ENCODE measurements at regions not wholly inside any gene's neighbourhood (a gene's known extent, or its start where the extent isn't known, plus 50 kb on each side); places are given as distances from the start of the nearest gene placed in this dataset.

DNA sequence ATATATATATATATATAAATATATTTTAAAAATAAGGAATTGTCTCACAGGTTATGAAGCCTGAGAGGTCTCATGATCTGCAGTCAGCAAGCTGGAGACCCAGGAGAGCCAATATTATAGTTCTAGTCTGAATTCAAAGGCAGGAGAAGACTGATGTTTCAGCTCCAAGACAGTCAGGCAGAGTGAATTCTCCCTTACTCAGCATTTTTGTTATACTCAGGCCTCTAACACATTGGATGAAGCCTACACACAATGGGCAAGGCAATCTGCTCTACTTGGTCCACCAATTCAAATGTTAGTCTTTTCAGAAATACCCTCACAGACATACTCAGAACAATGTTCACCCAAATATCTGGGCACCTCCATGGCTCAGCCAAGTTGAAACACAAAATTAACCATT is 157.2 kb downstream of the GOLIM4 start:
- intact Hi-C loops (cut with DNase I), result no loop called here
- DNase-seq (no peak), FAIRE-seq (no peak), ATAC-seq (no peak)
- Histone ChIP-seq H3K27me3 (no peaks in the 10 kb centered on the region), H3K4me1 (no peaks in the 10 kb centered on the region), H3K36me3 (no peaks in the 10 kb centered on the region), H3K9me3 (no peaks in the 10 kb centered on the region), H3K27ac (no peak overlapping the region), H3K4me3 (no peak overlapping the region)
- TF ChIP-seq, protein P1, sequence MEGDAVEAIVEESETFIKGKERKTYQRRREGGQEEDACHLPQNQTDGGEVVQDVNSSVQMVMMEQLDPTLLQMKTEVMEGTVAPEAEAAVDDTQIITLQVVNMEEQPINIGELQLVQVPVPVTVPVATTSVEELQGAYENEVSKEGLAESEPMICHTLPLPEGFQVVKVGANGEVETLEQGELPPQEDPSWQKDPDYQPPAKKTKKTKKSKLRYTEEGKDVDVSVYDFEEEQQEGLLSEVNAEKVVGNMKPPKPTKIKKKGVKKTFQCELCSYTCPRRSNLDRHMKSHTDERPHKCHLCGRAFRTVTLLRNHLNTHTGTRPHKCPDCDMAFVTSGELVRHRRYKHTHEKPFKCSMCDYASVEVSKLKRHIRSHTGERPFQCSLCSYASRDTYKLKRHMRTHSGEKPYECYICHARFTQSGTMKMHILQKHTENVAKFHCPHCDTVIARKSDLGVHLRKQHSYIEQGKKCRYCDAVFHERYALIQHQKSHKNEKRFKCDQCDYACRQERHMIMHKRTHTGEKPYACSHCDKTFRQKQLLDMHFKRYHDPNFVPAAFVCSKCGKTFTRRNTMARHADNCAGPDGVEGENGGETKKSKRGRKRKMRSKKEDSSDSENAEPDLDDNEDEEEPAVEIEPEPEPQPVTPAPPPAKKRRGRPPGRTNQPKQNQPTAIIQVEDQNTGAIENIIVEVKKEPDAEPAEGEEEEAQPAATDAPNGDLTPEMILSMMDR (IDR thresholded peaks at IDR 0.05), result no peak

DNA sequence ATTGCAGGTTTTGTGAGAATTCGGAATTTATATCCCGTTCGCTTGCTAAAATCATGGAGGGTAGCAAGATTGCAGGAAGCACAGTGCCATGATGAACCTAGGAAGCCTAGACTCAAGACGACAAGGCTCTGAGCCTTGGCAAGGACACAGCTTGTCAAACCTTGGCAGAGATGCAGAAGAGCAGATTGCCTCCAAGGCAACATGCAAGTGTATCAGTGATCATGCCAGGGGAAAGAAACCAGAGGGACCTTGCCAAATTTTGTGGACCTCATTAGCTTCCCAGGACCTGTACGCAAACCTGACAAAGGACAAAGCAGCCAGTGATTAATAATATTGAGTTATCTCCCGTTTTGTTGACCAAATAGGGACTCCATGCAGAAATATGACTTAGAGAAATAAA is 159.7 kb downstream of the GOLIM4 start:
- Histone ChIP-seq H3K36me3 (no peaks in the 10 kb centered on the region), H3K4me3 (no peak overlapping the region), H3K27ac (no peak overlapping the region), H3K27me3 (no peaks in the 10 kb centered on the region), H3K9me3 (no peaks in the 10 kb centered on the region), H3K4me1 (no peaks in the 10 kb centered on the region)
- intact Hi-C loops (cut with DNase I), result no loop called here
- DNase-seq, result no peak
- no peak for ATAC-seq
- no peak for FAIRE-seq
- TF ChIP-seq, protein P1 (IDR thresholded peaks at IDR 0.05), result no peak
- 50 to 55% methylated on average over 6 of the region's 6 CpGs for WGBS, 2 donors

DNA sequence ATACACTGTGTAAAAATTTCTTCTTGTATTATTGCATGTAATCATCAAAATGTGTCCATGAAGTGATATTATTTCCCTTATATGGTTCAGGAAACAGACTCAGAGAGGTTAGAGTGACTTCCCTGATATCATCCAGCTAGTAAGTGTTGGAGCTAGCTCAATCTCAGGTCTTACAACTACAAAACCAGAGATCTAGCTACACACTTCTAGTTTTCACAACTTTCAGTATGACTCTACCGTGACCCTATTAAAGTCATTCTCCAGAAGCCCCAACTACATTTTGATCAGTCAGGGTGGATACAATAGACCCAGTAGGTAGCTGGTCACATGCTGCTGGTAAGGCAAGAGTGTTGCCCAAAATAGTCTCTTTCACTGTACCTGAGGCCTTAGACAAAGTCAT is 165.3 kb downstream of the GOLIM4 start:
- intact Hi-C loops (cut with DNase I), result no loop called here
- DNase-seq, result no peak
- Histone ChIP-seq H3K4me1 (no peaks in the 10 kb centered on the region), H3K27ac (no peak overlapping the region), H3K9me3 (no peaks in the 10 kb centered on the region), H3K36me3 (no peaks in the 10 kb centered on the region), H3K4me3 (no peak overlapping the region), H3K27me3 (no peaks in the 10 kb centered on the region)
- no peak for FAIRE-seq
- 89 to 92% methylated on average over 1 of the region's 1 CpG for WGBS, 2 donors
- TF ChIP-seq, protein P1 (IDR thresholded peaks at IDR 0.05), result no peak
- ATAC-seq, result no peak

DNA sequence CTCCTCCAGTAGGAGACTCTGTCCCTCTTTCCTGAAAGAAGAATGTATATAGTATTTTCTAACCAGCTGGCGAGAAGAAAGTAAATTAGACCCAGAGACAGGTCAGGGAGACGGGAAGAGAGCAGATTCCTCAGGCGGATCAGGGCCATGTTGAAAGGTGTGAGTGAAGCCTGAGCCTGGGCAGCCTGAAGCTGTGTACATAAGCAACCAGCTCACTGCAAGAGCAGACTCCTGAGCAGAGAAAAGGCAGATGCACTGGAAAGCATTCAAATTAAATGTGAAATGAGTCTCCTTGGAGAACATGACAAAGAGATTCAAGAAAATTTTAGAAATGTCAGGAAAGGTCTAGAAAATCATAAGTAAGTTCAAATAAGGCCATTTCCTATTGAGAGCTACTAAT is 165.8 kb downstream of the GOLIM4 start:
- ATAC-seq, result no peak
- H3K36me3 ChIP-seq, result no peaks in the 10 kb centered on the region
- no peak for FAIRE-seq
- no peak overlapping the region for H3K4me3 ChIP-seq
- H3K27ac ChIP-seq, result no peak overlapping the region
- TF ChIP-seq, protein P1 (IDR thresholded peaks at IDR 0.05), result no peak
- no peaks in the 10 kb centered on the region for H3K4me1 ChIP-seq
- intact Hi-C loops (cut with DNase I), result no loop called here
- 55 to 68% methylated on average over 3 of the region's 3 CpGs for WGBS, 2 donors
- no peaks in the 10 kb centered on the region for H3K27me3 ChIP-seq
- H3K9me3 ChIP-seq, result no peaks in the 10 kb centered on the region
- DNase-seq, result no peak

DNA sequence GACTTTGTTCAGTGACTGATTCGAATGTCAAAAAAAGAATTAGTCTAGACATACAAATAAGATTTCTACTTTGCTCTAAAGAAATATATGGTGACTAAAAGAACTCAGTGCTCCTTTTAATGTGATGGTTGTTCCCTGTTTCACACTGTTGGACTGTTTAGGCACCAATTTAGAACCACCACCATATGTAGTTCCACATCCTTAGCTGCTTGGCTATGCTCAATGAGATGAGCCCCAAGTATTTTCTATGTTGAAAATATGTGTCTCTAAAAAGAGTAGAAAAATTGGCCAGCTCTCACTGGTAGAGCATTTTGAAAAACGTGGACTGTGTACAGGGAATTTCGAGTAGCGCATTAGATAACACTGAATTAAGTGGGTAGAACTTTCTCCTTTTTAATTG is 167.3 kb downstream of the GOLIM4 start:
- H3K36me3 ChIP-seq, result no peaks in the 10 kb centered on the region
- H3K27ac ChIP-seq, result no peak overlapping the region
- 61 to 65% methylated on average over 4 of the region's 4 CpGs for WGBS, 2 donors
- TF ChIP-seq, protein P1 (IDR thresholded peaks at IDR 0.05), result no peak
- intact Hi-C loops (cut with DNase I), result no loop called here
- FAIRE-seq (no peak), ATAC-seq (no peak), DNase-seq (no peak)
- no peaks in the 10 kb centered on the region for H3K27me3 ChIP-seq
- H3K4me3 ChIP-seq, result no peak overlapping the region
- no peaks in the 10 kb centered on the region for H3K9me3 ChIP-seq
- H3K4me1 ChIP-seq, result no peaks in the 10 kb centered on the region

All from pancreas (tissue), 10 donors.